ENCODE measurements at regions not wholly inside any gene's neighbourhood (a gene's known extent, or its start where the extent isn't known, plus 50 kb on each side); places are given as distances from the start of the nearest gene placed in this dataset.
"Not testable (repeated sequence)": the region's sequence is repeated elsewhere in the genome, so short reads cannot be mapped to it uniquely, and the experiment has no call there.

GRCh38 chr11:67877316-67877715 lies 126.6 kb downstream of the UNC93B1 start:
- not testable (repeated sequence) for DNase-seq (ENCODE audit: extremely low read depth, low read depth)

- DNase-seq (ENCODE audit: extremely low read depth, low read depth): not testable (repeated sequence)
Observed at GRCh38 chr11:67873223-67873622, 130.7 kb downstream of the UNC93B1 start.

GRCh38 chr11:67871168-67871567 lies 132.7 kb downstream of the UNC93B1 start:
- not testable (repeated sequence) for DNase-seq (ENCODE audit: extremely low read depth, low read depth)

DNA sequence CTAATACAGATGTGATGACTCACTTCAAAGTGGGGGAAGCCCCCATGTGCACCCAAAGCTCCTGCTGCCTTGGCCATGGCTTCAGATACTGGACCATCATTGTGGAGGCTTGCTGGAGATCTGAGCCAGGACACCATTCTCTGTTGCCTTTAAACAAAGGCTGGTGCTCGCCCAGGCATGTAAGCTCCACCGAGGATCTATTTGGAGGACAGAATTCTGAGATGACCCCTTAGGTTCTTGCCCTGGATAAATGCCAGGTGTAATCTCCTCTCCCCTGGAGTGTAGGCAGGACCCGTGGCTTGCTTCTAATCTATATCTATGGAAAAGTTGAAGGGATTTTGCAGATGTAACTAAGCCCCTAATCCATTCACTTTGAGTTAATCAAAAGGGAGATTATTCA lies 141.0 kb downstream of the UNC93B1 start:
- not testable (repeated sequence) for DNase-seq (ENCODE audit: extremely low read depth, low read depth)

DNA sequence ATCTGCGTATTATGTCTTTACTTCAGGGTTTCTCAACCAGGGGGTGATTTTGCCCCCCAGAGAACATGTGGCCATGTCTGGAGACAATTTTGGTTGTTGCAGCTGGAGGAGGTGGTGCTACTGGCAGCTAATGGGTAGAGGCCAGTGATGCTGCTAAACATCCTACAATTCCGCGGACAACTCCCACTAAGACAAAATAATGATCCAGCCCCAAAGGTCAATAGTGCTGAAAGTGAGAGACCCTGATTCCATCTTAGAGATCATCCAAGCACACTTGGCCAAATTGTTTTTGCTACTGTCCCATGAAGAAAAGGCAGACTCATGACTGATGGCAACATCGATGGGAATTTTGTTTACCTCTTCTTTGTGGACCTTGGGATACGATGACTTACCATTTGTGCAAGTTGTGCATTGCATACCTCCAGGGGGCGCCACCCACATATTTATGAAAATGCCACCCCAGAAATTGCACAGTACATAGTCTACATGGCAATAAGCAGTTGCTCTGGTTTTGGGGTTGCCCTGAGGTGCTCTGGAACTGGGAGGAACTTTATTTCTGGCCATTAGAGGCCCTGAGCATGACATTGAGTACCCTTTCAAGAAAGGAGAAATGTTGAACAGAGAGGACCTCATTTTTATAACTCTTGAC lies 144.3 kb downstream of the UNC93B1 start:
- not testable (repeated sequence) for DNase-seq (ENCODE audit: extremely low read depth, low read depth)

- DNase-seq (ENCODE audit: extremely low read depth, low read depth): not testable (repeated sequence)
Observed at GRCh38 chr11:67850747-67851146, 153.2 kb downstream of the UNC93B1 start.

DNA sequence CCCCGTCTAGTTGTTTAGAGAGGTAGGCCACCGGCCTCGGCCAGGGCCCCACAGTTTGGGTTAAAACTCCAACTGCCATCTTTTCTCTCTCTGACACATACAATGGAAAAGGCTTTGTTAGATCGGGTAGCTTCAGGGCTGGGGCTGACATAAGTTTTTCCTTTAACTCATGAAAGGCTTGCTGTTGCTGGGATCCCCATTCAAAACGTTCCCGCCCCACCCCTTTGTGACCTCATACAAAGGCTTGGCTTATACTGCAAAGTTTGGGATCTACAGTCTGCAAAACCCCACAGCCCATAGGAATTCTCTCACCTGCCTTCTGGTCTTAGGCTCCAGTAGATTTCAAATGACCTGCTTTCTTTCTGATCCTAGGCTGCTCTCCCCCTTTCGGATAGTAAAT lies 154.1 kb downstream of the UNC93B1 start:
- DNase-seq (ENCODE audit: extremely low read depth, low read depth): not testable (repeated sequence)

DNA sequence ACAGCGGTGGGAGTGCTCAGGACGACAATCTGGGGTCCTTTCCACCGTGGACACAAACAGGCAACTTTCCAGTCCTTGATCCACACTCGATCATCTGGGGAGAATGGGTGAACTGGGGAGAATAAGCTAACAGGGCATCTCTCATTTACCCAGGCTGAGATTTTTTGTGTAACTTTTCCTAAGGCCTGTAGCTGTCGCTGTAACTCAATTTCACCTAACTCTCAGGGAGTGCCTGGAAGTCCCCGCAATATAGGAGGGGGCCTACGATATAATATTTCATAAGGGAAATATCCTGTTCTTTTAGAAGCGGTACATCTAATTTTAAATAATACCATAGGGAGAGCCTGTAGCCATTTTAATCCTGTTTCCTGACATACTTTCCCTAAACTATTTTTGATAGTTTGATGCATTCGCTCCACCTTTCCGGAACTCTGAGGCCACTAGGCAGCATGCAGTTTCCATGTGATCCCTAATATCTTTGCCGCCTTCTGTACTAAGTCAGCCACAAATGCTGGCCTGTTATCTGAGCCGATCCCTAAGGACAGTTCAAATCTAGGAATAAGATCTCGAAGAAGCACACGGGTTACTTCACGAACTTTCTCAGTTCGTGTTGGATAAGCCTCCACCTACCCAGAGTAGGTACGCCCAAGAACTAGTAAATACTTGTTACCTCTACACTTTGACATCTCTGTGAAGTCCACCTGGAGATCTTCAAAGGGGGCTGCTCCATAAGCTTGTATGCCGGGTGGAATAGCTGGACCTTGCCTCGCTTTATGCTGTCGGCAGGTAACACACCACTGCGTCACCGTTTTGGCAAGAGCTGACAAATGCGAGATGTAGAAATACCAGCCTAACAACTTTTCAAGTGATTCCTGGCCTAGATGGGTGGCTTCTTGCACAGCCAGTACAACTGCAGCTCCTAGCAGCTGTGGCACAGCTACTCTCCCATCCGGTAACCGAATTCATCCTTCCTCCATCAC lies 155.7 kb downstream of the UNC93B1 start:
- not testable (repeated sequence) for DNase-seq (ENCODE audit: extremely low read depth, low read depth)
- peak; percentile 25 for TF ChIP-seq CTCF (IDR thresholded peaks at IDR 0.05; ENCODE audit: low read depth, low read length)

DNA sequence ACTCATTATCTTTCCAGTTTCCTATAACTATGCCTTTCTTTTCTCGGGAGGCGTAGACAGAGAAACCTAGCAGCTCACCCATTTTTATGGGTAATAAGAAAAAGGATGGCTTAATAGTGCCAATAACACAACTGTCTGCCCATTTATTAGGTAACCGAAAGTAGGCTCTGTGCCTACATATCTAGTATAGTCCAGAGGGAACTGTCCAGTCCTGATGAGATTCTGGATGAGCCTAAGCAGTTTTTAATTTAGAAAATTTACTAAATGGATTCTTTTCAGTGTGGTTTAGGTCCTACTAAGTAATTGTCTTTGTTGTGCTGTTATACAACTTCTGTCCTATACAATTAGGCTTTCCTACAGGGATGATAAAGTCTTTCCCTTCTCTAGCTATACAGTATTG lies 157.6 kb downstream of the UNC93B1 start:
- DNase-seq (ENCODE audit: extremely low read depth, low read depth): not testable (repeated sequence)

GRCh38 chr11:67845296-67845695 lies 158.6 kb downstream of the UNC93B1 start:
- not testable (repeated sequence) for DNase-seq (ENCODE audit: extremely low read depth, low read depth)

DNA sequence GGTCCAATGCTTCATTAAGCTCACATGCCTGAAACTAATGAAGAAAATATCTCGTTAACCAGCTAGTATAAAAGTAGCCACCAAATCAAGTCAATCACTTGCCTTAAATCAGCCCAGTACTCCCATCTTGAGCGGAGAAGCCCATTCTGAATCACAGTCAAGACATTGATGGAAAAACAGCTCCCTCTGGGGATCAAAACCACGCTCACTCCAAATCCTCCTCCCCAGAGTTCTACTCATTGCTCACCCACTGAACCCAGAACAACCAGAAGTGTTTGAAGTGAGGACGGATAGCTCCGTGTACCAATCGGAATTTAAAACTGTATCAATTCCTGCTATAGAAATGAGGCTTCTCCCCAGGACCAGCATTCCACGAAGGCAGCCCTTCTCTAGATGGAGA lies 163.3 kb downstream of the UNC93B1 start:
- not testable (repeated sequence) for DNase-seq (ENCODE audit: extremely low read depth, low read depth)

DNA sequence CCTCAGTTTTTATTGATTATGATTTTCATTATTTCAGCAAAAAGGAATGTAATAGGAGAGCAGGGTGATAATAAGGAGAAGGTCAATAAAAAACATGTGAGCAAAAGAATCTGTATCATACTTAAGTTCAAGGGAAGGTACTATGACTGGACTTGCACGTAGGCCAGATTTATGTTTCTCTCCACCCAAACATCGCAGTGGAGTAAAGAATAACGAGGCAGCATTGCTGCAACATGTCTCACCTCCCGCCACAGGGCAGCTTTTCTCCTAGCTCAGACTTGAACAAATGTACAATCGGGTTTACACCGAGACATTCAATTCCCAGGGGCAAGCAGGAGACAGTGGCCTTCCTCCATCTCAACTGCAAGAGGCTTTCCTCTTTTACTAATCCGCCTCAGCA lies 155.7 kb upstream of the ALDH3B2 start:
- DNase-seq (ENCODE audit: extremely low read depth, low read depth): not testable (repeated sequence)

GRCh38 chr11:67826951-67827296 lies 152.5 kb upstream of the ALDH3B2 start:
- not testable (repeated sequence) for DNase-seq (ENCODE audit: extremely low read depth, low read depth)

DNA sequence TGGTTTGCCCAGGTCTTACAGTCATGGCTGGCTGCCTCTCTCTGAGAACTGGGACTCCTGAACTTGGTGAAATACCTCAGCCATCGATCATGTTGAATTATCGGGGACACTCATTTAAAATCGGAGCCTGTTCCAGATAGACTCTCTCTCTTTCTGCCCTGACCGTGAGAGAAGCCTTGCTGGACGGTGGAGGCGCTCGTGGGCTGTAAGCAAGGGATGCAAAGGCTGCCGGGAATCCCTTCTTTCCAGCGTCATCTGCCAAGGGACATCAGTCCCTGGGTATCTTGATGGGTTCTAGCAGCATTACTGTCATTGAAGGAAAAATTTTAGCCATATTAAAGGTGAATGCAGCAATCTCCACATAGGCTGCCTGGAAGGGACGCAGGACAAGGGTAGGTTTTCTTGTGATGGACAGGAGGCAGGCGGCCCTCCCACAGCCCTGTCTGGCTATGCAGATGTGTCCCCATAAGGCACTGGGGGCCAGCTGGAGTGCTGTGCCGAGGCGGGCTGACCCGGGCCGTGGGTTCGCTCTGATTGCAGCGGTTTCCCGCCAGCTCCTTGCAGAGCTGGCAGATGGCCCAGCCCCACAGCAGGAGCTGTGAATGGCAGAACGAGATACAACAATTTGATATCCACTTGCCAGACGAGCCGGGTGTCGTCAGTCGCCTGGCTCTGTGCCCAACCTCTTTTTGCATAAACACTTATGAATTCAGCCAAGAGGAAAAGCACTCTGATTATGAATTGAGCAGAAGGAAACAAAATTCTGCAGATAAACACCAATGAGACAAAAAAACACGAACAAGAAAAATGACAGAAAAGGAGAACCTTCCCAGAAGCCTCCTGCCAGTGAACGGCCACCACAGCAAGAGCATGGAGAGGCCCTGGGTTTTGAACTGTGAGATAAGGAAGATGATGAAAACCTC lies 151.9 kb upstream of the ALDH3B2 start:
- DNase-seq (ENCODE audit: extremely low read depth, low read depth): not testable (repeated sequence)

GRCh38 chr11:67824861-67825260 lies 150.4 kb upstream of the ALDH3B2 start:
- not testable (repeated sequence) for DNase-seq (ENCODE audit: extremely low read depth, low read depth)
